HCT116 (cell line): ENCODE measurements at regions not wholly inside any gene's neighbourhood (a gene's known extent, or its start where the extent isn't known, plus 50 kb on each side); places are given as distances from the start of the nearest gene placed in this dataset.

Experiments
- ATAC-seq: fragments of 200-7000 bp; cut with Tn5 transposase; 2 replicates; pipeline ENCODE4 v1.9.1; 2020; ENCODE audit warnings: mild to moderate bottlenecking, moderate library complexity
- BruUV-seq: library from RNA; stranded (reverse); fragments of 400-500 nt; replicated peaks from 2 replicates; lab custom pipeline; 2021; lab: Mats Ljungman, UMichigan
- CTCF ChIA-PET: fragments of 300-600 bp; sonication (Branson Sonifier 250); formaldehyde crosslinking; loops from one replicate; lab custom pipeline; 2021; ENCODE audit warnings: antibody characterized with exemption; lab: Charles Lee
- POLR2A ChIA-PET: fragments of 300-600, 350-600 bp; sonication (Branson Sonifier 250); formaldehyde crosslinking; loops from one replicate; lab custom pipeline; 2021; ENCODE audit warnings: antibody characterized with exemption; lab: Charles Lee
- RAD21 ChIA-PET, 2 experiments: fragments of 300-600 bp; sonication (Branson Sonifier 250); formaldehyde crosslinking; loops; one replicate each; lab custom pipeline; 2023; ENCODE audit warnings: low total read pairs in 2 of 2; ENCODE audit not compliant: uncharacterized antibody in 2 of 2, unreplicated experiment in 2 of 2, low non-redundant PET in 1 of 2; lab: Charles Lee
- DNase-seq: peaks from one replicate; pipeline ENCODE4 v3.0.0-alpha.2; 2010; ENCODE audit warnings: low read depth, low spot score
- H2AFZ ChIP-seq: fragments of 200-600 bp; shearing (Covaris generic), sonication (generic); 2 replicates; pipeline ENCODE4 v1.6.1; 2017; ENCODE audit warnings: low read depth, mixed run types, mixed read lengths, antibody characterized with exemption, low read length; ENCODE audit not compliant: poor library complexity, severe bottlenecking
- H3K27ac ChIP-seq: 2 replicates; pipeline ENCODE4 v1.5.1; 2012; ENCODE audit warnings: low read depth, low read length
- H3K27me3 ChIP-seq: fragments of 200-600 bp; sonication (generic); 2 replicates; pipeline ENCODE4 v1.6.1; 2016; ENCODE audit warnings: mixed run types, low read length, mixed read lengths; ENCODE audit not compliant: insufficient read depth
- H3K36me3 ChIP-seq, 2 experiments: fragments of 200-500 bp in 1 of 2; fragments of 200-600 bp in 1 of 2; sonication (Bioruptor generic) in 1 of 2; sonication (generic) in 1 of 2; 2 replicates each; pipeline versions ENCODE4 v1.5.1 to v1.6.1; 2014 to 2016; ENCODE audit warnings: low read length in 2 of 2, inconsistent platforms in 1 of 2, mixed read lengths in 1 of 2, mixed run types in 1 of 2; ENCODE audit not compliant: insufficient read depth in 2 of 2, control insufficient read depth in 1 of 2
- H3K4me1 ChIP-seq, 2 experiments: fragments of 200-600 bp in 1 of 2; sonication (generic) in 1 of 2; 2 replicates each; pipeline versions ENCODE4 v1.5.1 to v1.6.1; 2012 to 2017; ENCODE audit warnings: low read length in 2 of 2, inconsistent platforms in 1 of 2, mild to moderate bottlenecking in 1 of 2, mixed read lengths in 1 of 2, mixed run types in 1 of 2, moderate library complexity in 1 of 2; ENCODE audit not compliant: insufficient read depth in 2 of 2, control insufficient read depth in 1 of 2
- H3K4me2 ChIP-seq: fragments of 200-600 bp; sonication (generic); 2 replicates; pipeline ENCODE4 v1.6.1; 2017; ENCODE audit warnings: mixed run types, low read length, mixed read lengths
- H3K4me3 ChIP-seq, 2 experiments: fragments of 200-600 bp in 1 of 2; sonication (generic) in 1 of 2; replicated peaks in 1 of 2; 2 replicates each; pipeline ENCODE4 v1.5.1; 2011 to 2016; ENCODE audit warnings: low read length in 2 of 2, control low read depth in 1 of 2, low read depth in 1 of 2, mild to moderate bottlenecking in 1 of 2, mixed read lengths in 1 of 2, mixed run types in 1 of 2
- H3K79me2 ChIP-seq: fragments of 200-600 bp; sonication (generic); 2 replicates; pipeline ENCODE4 v1.6.1; 2017; ENCODE audit warnings: mild to moderate bottlenecking, mixed run types, low read length, moderate library complexity, mixed read lengths; ENCODE audit not compliant: insufficient read depth
- H3K9ac ChIP-seq: fragments of 200-600 bp; sonication (generic); 2 replicates; pipeline ENCODE4 v1.6.1; 2016; ENCODE audit warnings: low read length, mixed read lengths
- H3K9me2 ChIP-seq: fragments of 200-600 bp; sonication (generic), shearing (Covaris generic); 2 replicates; pipeline ENCODE4 v1.6.1; 2017; ENCODE audit warnings: mixed run types, mild to moderate bottlenecking, moderate library complexity; ENCODE audit not compliant: insufficient read depth
- H3K9me3 ChIP-seq, 2 experiments: fragments of 200-500 bp in 1 of 2; fragments of 200-600 bp in 1 of 2; sonication (Bioruptor generic) in 1 of 2; sonication (generic) in 1 of 2; 2 replicates each; pipeline ENCODE4 v1.6.1; 2014 to 2017; ENCODE audit warnings: low read length in 2 of 2, mixed read lengths in 2 of 2, inconsistent platforms in 1 of 2, low read depth in 1 of 2, mild to moderate bottlenecking in 1 of 2, mixed run types in 1 of 2, moderate library complexity in 1 of 2; ENCODE audit not compliant: control insufficient read depth in 1 of 2, insufficient read depth in 1 of 2
- H4K20me1 ChIP-seq: fragments of 200-600 bp; sonication (generic), shearing (Covaris generic); 2 replicates; pipeline ENCODE4 v1.6.1; 2017; ENCODE audit warnings: mixed run types, mild to moderate bottlenecking, moderate library complexity; ENCODE audit not compliant: insufficient read depth
- CBX3 ChIP-seq: IDR thresholded peaks from 2 replicates; pipeline ENCODE4 v1.6.1; 2012; ENCODE audit warnings: low read depth
- CTCF ChIP-seq, 3 experiments: fragments of 200-600 bp in 1 of 3; sonication (generic) in 1 of 3; IDR thresholded peaks in 2 of 3; conservative IDR thresholded peaks in 1 of 3; 2 replicates each; pipeline ENCODE4 v1.5.1; 2012 to 2017; ENCODE audit warnings: low read depth in 2 of 3, low read length in 2 of 3, antibody characterized with exemption in 1 of 3, borderline replicate concordance in 1 of 3, control low read depth in 1 of 3, mild to moderate bottlenecking in 1 of 3, mixed read lengths in 1 of 3, mixed run types in 1 of 3, moderate library complexity in 1 of 3; ENCODE audit not compliant: insufficient read depth in 1 of 3
- EGR1 ChIP-seq: IDR thresholded peaks from 2 replicates; pipeline ENCODE4 v1.6.1; 2012; ENCODE audit warnings: low read depth
- POLR2AphosphoS5 ChIP-seq: IDR thresholded peaks from 2 replicates; pipeline ENCODE4 v1.6.1; 2011; ENCODE audit warnings: mild to moderate bottlenecking, low read depth, low read length, moderate library complexity
- REST ChIP-seq: IDR thresholded peaks from 2 replicates; pipeline ENCODE4 v1.6.1; 2012; ENCODE audit warnings: low read depth
- SIN3A ChIP-seq: IDR thresholded peaks from 2 replicates; pipeline ENCODE4 v1.6.1; 2012; ENCODE audit warnings: low read depth
- SRF ChIP-seq: IDR thresholded peaks from 2 replicates; pipeline ENCODE4 v1.6.1; 2012; ENCODE audit warnings: low read depth
- YY1 ChIP-seq: IDR thresholded peaks from 2 replicates; pipeline ENCODE4 v1.6.1; 2011; ENCODE audit warnings: low read length, low read depth, moderate library complexity, mild to moderate bottlenecking; ENCODE audit not compliant: insufficient replicate concordance; ENCODE audit errors: extremely low read depth
- ZNF274 ChIP-seq: fragments of 200-500 bp; sonication (Bioruptor generic); IDR thresholded peaks from 2 replicates; pipeline ENCODE4 v1.6.1; 2014; ENCODE audit warnings: mild to moderate bottlenecking, low read depth, low read length, inconsistent platforms
- intact Hi-C: fragments of 100-400 bp; cut with micrococcal nuclease; formaldehyde crosslinking; loops from 2 replicates; pipeline ENCODE4 v1.10.0; 2022

- H3K4me1 ChIP-seq, result no peaks in the 10 kb centered on the region
These were observed 459.6 kb upstream of the RGS6 start for GRCh38 chr14:71472356-71473340.

More at GRCh38 chr14:71472356-71473340, 459.6 kb upstream of the RGS6 start:
- no peaks in the 10 kb centered on the region for H3K9me3 ChIP-seq
- no peak for DNase-seq
- POLR2A ChIA-PET, result no interaction called here
- intact Hi-C loops, result no loop called here
- H3K4me2 ChIP-seq, result no peak overlapping the region
- TF ChIP-seq CTCF (IDR thresholded peaks at IDR 0.05 in 2 of 3, conservative IDR thresholded peaks at IDR 0.05 in 1 of 3; ENCODE audit: borderline replicate concordance in 1 of 3, insufficient read depth in 1 of 3, low read depth in 2 of 3, low read length in 2 of 3), result no peak
- TF ChIP-seq YY1, result no peak
- TF ChIP-seq POLR2AphosphoS5, result no peak
- no peak for TF ChIP-seq EGR1
- TF ChIP-seq REST, result no peak
- no peak for TF ChIP-seq SIN3A
- no peak for TF ChIP-seq SRF
- no peak for TF ChIP-seq ZNF274
- no peak for TF ChIP-seq CBX3
- TF ChIP-seq, all 23 proteins: peak for 0
- H3K79me2 ChIP-seq, result no peaks in the 10 kb centered on the region
- no peaks in the 10 kb centered on the region for H4K20me1 ChIP-seq
- ATAC-seq, result no peak
- RAD21 ChIA-PET, result no interaction called here
- H3K9me2 ChIP-seq, result no peaks in the 10 kb centered on the region
- H3K9ac ChIP-seq, result no peak overlapping the region
- no peaks in the 10 kb centered on the region for H3K36me3 ChIP-seq
- no peak overlapping the region for H3K27ac ChIP-seq
- no peak overlapping the region for H2AFZ ChIP-seq
- H3K4me3 ChIP-seq, result no peak overlapping the region
- BruUV-seq, result no TSS peak
- CTCF ChIA-PET, result no interaction called here
- H3K27me3 ChIP-seq, result no peaks in the 10 kb centered on the region
